HepG2 (cell line): ENCODE measurements at regions not wholly inside any gene's neighbourhood (a gene's known extent, or its start where the extent isn't known, plus 50 kb on each side); places are given as distances from the start of the nearest gene placed in this dataset.

Source experiments
- CHD4 ChIP-seq: fragments of 200-600 bp; sonication (generic); IDR thresholded peaks from 2 replicates; pipeline ENCODE4 v1.7.0; 2017; ENCODE audit warnings: mild to moderate bottlenecking, low read length, borderline replicate concordance
- CTCF ChIP-seq: sonication (generic); formaldehyde crosslinking; IDR thresholded peaks from 2 replicates; pipeline ENCODE4 v1.5.0; 2020; ENCODE audit warnings: mild to moderate bottlenecking, missing genetic modification reagents, moderate library complexity
- PAX8 ChIP-seq: sonication (generic); formaldehyde crosslinking; IDR thresholded peaks from 2 replicates; pipeline ENCODE4 v1.8.0; 2022; ENCODE audit warnings: mild to moderate bottlenecking, missing genetic modification reagents, borderline replicate concordance
- YY1 ChIP-seq: IDR thresholded peaks from 2 replicates; pipeline ENCODE4 v1.6.1; 2011; ENCODE audit warnings: low read length, low read depth, moderate library complexity, mild to moderate bottlenecking; ENCODE audit not compliant: insufficient read depth, insufficient replicate concordance
- ZBTB4 ChIP-seq: sonication (generic); formaldehyde crosslinking; IDR thresholded peaks from 2 replicates; pipeline ENCODE4 v1.4.0; 2020; ENCODE audit warnings: missing genetic modification reagents, mild to moderate bottlenecking, borderline replicate concordance
- ZNF7 ChIP-seq: IDR thresholded peaks from 2 replicates; pipeline ENCODE4 v1.6.1; 2016; ENCODE audit warnings: missing biosample characterization, missing genetic modification reagents

GRCh38 chr10:16260388-16260787 is 176.4 kb upstream of the PTER start:
- TF ChIP-seq CTCF (CRISPR knock-in tag) (no peak), ZNF7 (CRISPR knock-in tag) (no peak), CHD4 (no peak), ZBTB4 (no peak), YY1 (no peak), PAX8 (no peak)
